Cardiac muscle cell (in vitro differentiated cells and primary cell): ENCODE measurements at regions not wholly inside any gene's neighbourhood (a gene's known extent, or its start where the extent isn't known, plus 50 kb on each side); places are given as distances from the start of the nearest gene placed in this dataset.

Experiments
- DNase-seq, 2 donors: peaks; one replicate each; pipeline versions ENCODE4 v3.0.0 to v3.0.0-alpha.2; 2010 to 2017; ENCODE audit warnings: low read depth in 1 of 2, low spot score in 1 of 2
- H3K27ac ChIP-seq: fragments of 200-600 bp; sonication (generic); 2 replicates; pipeline ENCODE4 v1.5.1; 2016
- H3K27me3 ChIP-seq: fragments of 200-600 bp; sonication (generic); 2 replicates; pipeline ENCODE4 v1.6.0; 2016; ENCODE audit warnings: control low read depth
- H3K36me3 ChIP-seq: fragments of 200-600 bp; sonication (generic); 2 replicates; pipeline ENCODE4 v1.5.1; 2016; ENCODE audit warnings: control low read depth
- H3K4me1 ChIP-seq: fragments of 200-600 bp; sonication (generic); 2 replicates; pipeline ENCODE4 v1.8.1; 2017; ENCODE audit warnings: low read depth, mild to moderate bottlenecking, mixed run types
- H3K4me3 ChIP-seq: fragments of 200-600 bp; sonication (generic); 2 replicates; pipeline ENCODE4 v1.5.1; 2016; ENCODE audit warnings: mild to moderate bottlenecking
- H3K9me3 ChIP-seq: fragments of 200-600 bp; sonication (generic); 2 replicates; pipeline ENCODE4 v1.5.1; 2017; ENCODE audit warnings: low read depth, mild to moderate bottlenecking, control low read depth
- TF ChIP-seq, protein P1 (sequence below): IDR thresholded peaks from 2 replicates; pipeline ENCODE4 v1.5.1; 2012; ENCODE audit warnings: low read depth, mild to moderate bottlenecking, low read length

DNA sequence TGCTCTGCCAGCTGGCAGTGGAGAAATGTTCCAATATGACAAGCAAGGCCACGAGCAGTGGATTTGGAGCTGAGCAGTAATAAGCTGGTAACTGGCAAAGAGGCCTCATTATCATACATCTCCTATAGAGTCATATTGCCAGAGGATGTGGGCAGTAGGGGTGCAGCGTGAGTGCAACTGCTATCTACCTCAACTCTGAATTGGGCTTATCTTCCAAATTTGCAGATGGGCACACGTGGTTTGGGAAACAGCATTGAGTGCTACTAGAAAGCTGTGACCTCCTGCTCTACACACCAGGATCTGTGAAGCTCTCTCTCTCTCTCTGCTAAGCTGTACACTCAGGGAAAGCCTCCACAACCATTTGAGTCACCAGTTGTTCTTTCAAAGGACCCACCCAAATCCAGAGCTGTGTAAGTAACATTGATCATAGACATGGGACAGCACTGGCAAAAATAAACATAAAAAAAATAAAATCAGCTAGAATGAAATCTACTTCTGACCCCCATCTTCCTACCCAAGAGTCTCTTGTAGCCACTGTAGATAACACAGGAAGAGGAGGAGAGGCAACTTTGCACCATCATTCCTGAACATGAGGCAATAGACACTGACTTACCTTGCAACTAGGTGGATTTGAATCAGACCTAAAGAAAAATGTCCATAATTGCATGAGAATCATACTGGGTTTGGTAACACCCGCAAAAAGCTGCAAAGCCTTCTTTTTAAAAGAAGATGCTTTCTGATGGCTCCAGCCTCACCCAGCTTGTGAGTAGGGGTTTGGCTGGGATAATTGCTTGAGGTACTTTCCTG lies 82.9 kb upstream of the THBS1 start:
- TF ChIP-seq, protein P1, sequence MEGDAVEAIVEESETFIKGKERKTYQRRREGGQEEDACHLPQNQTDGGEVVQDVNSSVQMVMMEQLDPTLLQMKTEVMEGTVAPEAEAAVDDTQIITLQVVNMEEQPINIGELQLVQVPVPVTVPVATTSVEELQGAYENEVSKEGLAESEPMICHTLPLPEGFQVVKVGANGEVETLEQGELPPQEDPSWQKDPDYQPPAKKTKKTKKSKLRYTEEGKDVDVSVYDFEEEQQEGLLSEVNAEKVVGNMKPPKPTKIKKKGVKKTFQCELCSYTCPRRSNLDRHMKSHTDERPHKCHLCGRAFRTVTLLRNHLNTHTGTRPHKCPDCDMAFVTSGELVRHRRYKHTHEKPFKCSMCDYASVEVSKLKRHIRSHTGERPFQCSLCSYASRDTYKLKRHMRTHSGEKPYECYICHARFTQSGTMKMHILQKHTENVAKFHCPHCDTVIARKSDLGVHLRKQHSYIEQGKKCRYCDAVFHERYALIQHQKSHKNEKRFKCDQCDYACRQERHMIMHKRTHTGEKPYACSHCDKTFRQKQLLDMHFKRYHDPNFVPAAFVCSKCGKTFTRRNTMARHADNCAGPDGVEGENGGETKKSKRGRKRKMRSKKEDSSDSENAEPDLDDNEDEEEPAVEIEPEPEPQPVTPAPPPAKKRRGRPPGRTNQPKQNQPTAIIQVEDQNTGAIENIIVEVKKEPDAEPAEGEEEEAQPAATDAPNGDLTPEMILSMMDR: no peak
- Histone ChIP-seq H3K4me3 (no peak overlapping the region), H3K27me3 (no peaks in the 10 kb centered on the region), H3K9me3 (no peaks in the 10 kb centered on the region), H3K4me1 (peaks cover 56% of the 10 kb centered on the region), H3K36me3 (no peaks in the 10 kb centered on the region), H3K27ac (no peak overlapping the region)
- no peak for DNase-seq

DNA sequence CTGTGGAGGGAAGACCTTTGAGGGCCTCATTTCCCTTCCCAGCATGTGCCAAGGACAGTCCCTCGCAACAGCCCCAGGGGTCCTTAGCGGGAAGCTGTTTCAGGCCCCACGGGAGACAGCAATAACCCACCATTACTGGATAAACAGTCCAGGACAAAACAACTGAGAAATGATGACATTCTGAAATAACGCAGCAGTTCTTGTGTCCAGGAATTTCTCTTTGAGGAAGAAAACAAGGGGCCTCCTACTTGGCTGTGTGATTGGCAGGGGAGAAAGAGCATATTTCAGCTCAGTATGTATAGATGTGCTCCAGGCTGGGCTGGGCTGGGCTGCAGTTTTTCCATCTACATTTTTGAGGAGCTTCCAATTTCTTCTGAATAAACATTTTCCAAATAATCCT lies 82.2 kb upstream of the THBS1 start:
- Histone ChIP-seq H3K27me3 (no peaks in the 10 kb centered on the region), H3K27ac (no peak overlapping the region), H3K4me3 (no peak overlapping the region), H3K36me3 (no peaks in the 10 kb centered on the region), H3K4me1 (peaks cover 51% of the 10 kb centered on the region), H3K9me3 (no peaks in the 10 kb centered on the region)
- TF ChIP-seq, protein P1: no peak
- peak in 1 of 2 donors; percentile 64 for DNase-seq

DNA sequence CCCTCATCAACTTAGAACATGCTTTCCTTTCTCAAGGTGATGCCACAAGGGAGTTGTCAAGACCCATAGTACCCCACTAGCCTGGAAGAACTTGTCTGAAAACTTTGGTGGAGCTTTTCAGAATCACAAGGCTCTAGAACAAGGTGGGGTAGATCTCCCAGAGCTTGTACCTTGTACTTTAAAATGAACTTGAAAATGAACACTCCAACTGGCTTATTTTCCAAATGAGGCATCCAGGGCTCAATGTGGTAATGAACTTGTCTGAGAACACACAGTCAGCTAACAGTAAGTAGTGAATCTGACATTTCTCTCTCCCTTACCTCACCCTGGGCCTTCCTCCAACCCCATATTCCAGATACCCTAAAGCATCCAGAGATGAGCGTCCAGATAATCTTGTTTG lies 81.8 kb upstream of the THBS1 start:
- H3K9me3 ChIP-seq: no peaks in the 10 kb centered on the region
- peaks cover 47% of the 10 kb centered on the region for H3K4me1 ChIP-seq
- DNase-seq: no peak
- TF ChIP-seq, protein P1: no peak
- H3K36me3 ChIP-seq: no peaks in the 10 kb centered on the region
- no peaks in the 10 kb centered on the region for H3K27me3 ChIP-seq
- H3K27ac ChIP-seq: no peak overlapping the region
- no peak overlapping the region for H3K4me3 ChIP-seq

DNA sequence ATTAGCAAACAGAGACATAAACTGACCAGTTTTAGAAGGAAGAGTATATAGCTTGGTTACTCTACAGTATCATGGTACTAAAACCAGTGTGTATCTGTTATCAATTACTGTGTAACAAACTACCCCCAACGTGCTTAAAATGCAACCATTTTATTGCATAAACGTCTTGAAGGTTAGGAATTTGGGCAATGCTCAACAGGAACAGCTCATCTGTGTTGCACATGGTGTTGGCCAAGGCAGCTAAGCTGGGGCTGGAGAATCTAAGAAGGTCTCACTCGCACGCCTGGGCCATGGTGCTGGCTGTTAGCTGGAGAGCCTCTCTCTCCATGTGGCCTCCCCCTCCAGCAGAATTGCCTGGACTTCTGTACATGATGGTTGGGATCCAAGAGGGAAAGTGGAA lies 81.2 kb upstream of the THBS1 start:
- DNase-seq: no peak
- H3K27ac ChIP-seq: no peak overlapping the region
- H3K9me3 ChIP-seq: no peaks in the 10 kb centered on the region
- H3K36me3 ChIP-seq: no peaks in the 10 kb centered on the region
- no peaks in the 10 kb centered on the region for H3K27me3 ChIP-seq
- no peak overlapping the region for H3K4me3 ChIP-seq
- peaks cover 40% of the 10 kb centered on the region for H3K4me1 ChIP-seq
- TF ChIP-seq, protein P1: no peak

DNA sequence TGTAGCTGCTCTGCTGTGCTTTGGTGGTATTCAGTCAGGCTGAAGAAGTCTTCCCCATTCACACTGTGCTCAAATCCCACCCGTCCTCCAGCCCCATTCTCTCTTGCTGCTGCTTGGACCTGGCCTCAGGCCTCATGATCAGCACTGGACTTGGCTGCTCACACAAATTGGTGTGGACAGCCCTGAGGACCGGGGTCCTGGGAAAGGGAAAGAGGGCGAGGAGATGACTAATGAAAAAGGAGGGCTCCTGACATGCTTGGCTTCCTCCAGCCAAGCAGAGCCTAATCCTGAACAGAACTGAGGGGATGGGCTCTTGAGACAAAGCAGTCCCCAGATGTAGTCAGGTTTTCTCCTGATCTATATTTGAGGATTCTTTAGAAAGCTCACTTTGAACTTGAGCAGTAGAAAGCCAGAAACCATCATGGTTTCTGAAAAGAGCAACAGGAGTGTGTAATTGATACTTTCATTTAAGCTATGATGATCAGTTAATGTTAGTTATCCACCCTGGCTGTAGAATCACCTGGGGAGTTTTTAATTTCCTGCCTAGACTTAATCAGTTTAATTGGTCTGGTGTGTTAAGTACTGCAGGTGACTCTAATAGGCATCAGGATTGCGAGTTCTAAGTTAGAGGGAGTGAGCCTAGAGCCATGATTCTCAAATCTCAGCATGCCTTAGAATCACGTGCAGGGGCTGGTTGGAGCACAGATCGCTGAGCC lies 79.4 kb upstream of the THBS1 start:
- DNase-seq: peak; percentile 35 to 53
- peak overlapping the region; percentile 56 for H3K27ac ChIP-seq
- no peak overlapping the region for H3K4me3 ChIP-seq
- H3K36me3 ChIP-seq: no peaks in the 10 kb centered on the region
- no peaks in the 10 kb centered on the region for H3K9me3 ChIP-seq
- peaks cover 30% of the 10 kb centered on the region for H3K4me1 ChIP-seq
- no peaks in the 10 kb centered on the region for H3K27me3 ChIP-seq
- TF ChIP-seq, protein P1: no peak
